SH-SY5Y (cell line): ENCODE measurements at regions not wholly inside any gene's neighbourhood (a gene's known extent, or its start where the extent isn't known, plus 50 kb on each side); places are given as distances from the start of the nearest gene placed in this dataset.

Source experiments
- GATA2 ChIP-seq: IDR thresholded peaks from 2 replicates; pipeline ENCODE4 v1.6.1; 2011; ENCODE audit warnings: mild to moderate bottlenecking, low read depth, low read length
- GATA3 ChIP-seq: IDR thresholded peaks from 2 replicates; pipeline ENCODE4 v1.6.1; 2011; ENCODE audit warnings: low read depth, mild to moderate bottlenecking, low read length, moderate library complexity

DNA sequence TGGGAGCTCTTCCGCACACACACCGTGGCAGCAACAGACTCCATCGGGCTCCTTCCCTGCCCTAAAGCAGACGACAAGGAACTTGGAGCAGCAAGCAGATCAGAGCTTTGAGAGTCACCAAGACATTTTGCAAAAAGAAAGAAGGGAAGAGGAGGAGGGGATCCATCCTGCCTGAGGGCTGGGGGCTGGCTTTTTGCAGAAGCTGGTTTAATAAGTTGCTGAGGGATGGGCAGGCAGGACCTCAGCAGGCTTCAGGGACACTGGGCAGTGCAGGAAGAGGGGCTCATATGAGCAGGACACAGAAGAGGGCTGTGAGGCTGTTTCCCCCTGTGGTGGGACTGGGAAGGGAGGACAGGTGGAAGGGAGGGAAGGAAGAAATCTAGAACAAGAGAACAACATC lies 133.4 kb upstream of the GSC start:
- TF ChIP-seq GATA3 (no peak), GATA2 (no peak)
